ENCODE measurements at regions not wholly inside any gene's neighbourhood (a gene's known extent, or its start where the extent isn't known, plus 50 kb on each side); places are given as distances from the start of the nearest gene placed in this dataset.
"Not testable (repeated sequence)": the region's sequence is repeated elsewhere in the genome, so short reads cannot be mapped to it uniquely, and the experiment has no call there.

DNA sequence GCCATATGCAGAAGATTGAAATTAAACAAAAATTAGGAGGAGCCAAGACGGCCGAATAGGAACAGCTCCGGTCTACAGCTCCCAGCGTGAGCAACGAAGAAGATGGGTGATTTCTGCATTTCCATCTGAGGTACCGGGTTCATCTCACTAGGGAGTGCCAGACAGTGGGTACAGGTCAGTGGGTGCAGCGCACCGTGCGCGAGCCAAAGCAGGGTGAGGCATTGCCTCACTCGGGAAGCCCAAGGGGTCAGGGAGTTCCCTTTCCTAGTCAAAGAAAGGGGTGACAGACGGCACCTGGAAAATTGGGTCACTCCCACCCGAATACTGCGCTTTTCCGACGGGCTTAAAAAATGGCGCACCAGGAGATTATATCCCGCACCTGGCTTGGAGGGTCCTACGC is 379.0 kb upstream of the CLEC14A start:
- H3K36me3 ChIP-seq (ENCODE audit: control insufficient read depth, insufficient read depth, low read length); H3K9me3 ChIP-seq (ENCODE audit: control insufficient read depth, insufficient read depth, low read length); H3K4me3 ChIP-seq (ENCODE audit: low read depth, low read length); H3K27ac ChIP-seq (ENCODE audit: low read depth, low read length); H3K27me3 ChIP-seq (ENCODE audit: control insufficient read depth, insufficient read depth, low read length); H3K4me1 ChIP-seq (ENCODE audit: control insufficient read depth, insufficient read depth, low read length); DNase-seq (ENCODE audit: low read depth in 4 of 6, low spot score in 6 of 6): not testable (repeated sequence)
- 95% methylated on average over 9 of the region's 19 CpGs for WGBS (ENCODE audit: insufficient coverage)

DNA sequence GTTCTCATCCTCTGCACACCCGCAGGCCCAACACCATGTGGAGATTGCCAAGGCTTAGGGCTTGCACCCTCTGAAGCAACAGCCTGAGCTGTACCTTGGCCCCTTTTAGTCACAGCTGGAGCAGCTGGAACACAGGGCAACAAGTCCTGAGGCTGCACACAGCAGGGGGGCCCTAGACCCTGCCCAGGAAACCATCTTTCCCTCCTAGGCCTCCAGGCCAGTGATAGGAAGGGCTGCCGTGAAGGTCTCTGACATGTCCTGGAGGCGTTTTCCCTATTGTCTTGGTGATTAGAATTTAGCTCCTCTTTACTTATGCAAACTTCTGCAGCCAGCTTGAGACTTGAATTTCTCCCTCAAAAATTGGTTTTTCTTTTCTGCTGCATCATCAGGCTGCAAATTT is 373.5 kb upstream of the CLEC14A start:
- Histone ChIP-seq H3K27ac (ENCODE audit: low read depth, low read length) (no peak overlapping the region), H3K27me3 (ENCODE audit: control insufficient read depth, insufficient read depth, low read length) (no peaks in the 10 kb centered on the region), H3K36me3 (ENCODE audit: control insufficient read depth, insufficient read depth, low read length) (no peaks in the 10 kb centered on the region), H3K4me1 (ENCODE audit: control insufficient read depth, insufficient read depth, low read length) (no peaks in the 10 kb centered on the region), H3K4me3 (ENCODE audit: low read depth, low read length) (no peak overlapping the region), H3K9me3 (ENCODE audit: control insufficient read depth, insufficient read depth, low read length) (no peaks in the 10 kb centered on the region)
- WGBS (ENCODE audit: insufficient coverage) = 84% methylated on average over 3 of the region's 3 CpGs
- no peak for DNase-seq (ENCODE audit: low read depth in 4 of 6, low spot score in 6 of 6)

DNA sequence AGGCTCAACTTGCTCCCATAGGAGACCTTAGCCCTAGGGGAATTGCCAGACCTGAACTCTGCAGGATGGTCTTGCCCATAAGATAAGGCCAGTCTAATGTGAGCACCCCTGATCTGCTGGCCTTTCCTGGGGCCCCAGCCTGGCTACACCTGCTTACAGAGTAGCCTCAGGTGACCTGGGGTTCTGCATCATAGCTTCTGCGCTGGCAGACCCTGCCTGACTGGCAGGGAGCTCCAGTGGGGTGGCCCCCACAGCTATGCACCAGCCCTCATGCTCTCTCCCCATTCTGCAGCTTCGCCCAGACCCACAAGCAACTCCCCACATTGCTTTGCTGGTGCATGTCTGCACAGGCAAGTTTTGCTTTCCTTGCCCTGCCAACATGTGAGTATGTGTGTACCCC is 371.3 kb upstream of the CLEC14A start:
- DNase-seq (ENCODE audit: low read depth in 4 of 6, low spot score in 6 of 6) = no peak
- Histone ChIP-seq H3K4me3 (ENCODE audit: low read depth, low read length) (no peak overlapping the region), H3K4me1 (ENCODE audit: control insufficient read depth, insufficient read depth, low read length) (no peaks in the 10 kb centered on the region), H3K36me3 (ENCODE audit: control insufficient read depth, insufficient read depth, low read length) (no peaks in the 10 kb centered on the region), H3K27ac (ENCODE audit: low read depth, low read length) (no peak overlapping the region), H3K9me3 (ENCODE audit: control insufficient read depth, insufficient read depth, low read length) (no peaks in the 10 kb centered on the region), H3K27me3 (ENCODE audit: control insufficient read depth, insufficient read depth, low read length) (no peaks in the 10 kb centered on the region)
- 97% methylated on average over 2 of the region's 2 CpGs for WGBS (ENCODE audit: insufficient coverage)

DNA sequence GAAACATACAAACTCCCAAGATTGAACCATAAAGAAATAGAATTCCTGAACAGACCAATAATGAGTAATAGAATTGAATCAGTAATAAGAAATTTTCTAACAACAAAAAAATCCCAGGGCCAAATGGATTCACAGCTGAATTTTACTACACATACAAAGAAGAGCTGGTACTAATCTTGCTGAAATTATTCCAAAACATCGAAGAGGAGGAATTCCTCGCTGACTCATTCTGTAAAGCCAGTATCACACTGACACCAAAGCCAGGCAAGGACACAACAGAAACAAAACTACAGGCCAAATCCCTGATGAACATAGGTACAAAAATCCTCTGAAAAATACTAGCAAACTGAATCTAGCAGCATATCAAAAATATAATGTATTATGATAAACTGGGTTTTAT is 367.8 kb upstream of the CLEC14A start:
- H3K4me3 ChIP-seq (ENCODE audit: low read depth, low read length) = no peak overlapping the region
- WGBS (ENCODE audit: insufficient coverage) = 100% methylated on average over 2 of the region's 2 CpGs
- no peaks in the 10 kb centered on the region for H3K9me3 ChIP-seq (ENCODE audit: control insufficient read depth, insufficient read depth, low read length)
- H3K36me3 ChIP-seq (ENCODE audit: control insufficient read depth, insufficient read depth, low read length) = no peaks in the 10 kb centered on the region
- H3K27me3 ChIP-seq (ENCODE audit: control insufficient read depth, insufficient read depth, low read length) = no peaks in the 10 kb centered on the region
- DNase-seq (ENCODE audit: low read depth in 4 of 6, low spot score in 6 of 6) = no peak
- H3K27ac ChIP-seq (ENCODE audit: low read depth, low read length) = no peak overlapping the region
- no peaks in the 10 kb centered on the region for H3K4me1 ChIP-seq (ENCODE audit: control insufficient read depth, insufficient read depth, low read length)

DNA sequence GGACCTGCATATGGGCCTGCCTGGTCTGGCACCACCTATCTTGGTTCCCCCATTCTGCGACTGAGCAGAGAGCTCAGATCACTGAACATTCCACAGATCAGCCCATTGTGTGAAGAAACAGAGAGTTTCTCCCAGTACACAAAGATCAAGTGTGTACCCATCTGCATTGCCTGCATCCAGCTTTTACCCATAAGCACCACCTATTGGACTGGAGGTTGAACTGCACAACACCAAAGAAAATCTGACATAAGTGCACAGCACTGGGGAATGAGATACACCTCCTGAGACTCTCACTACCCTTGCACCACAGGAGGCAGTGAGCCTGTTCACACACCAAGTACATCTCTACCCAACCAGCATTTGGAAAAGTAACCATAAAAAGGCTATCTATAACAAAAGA is 362.6 kb upstream of the CLEC14A start:
- H3K9me3 ChIP-seq (ENCODE audit: control insufficient read depth, insufficient read depth, low read length) = no peaks in the 10 kb centered on the region
- H3K27me3 ChIP-seq (ENCODE audit: control insufficient read depth, insufficient read depth, low read length) = no peaks in the 10 kb centered on the region
- H3K4me1 ChIP-seq (ENCODE audit: control insufficient read depth, insufficient read depth, low read length) = no peaks in the 10 kb centered on the region
- DNase-seq (ENCODE audit: low read depth in 4 of 6, low spot score in 6 of 6) = no peak
- no peak overlapping the region for H3K27ac ChIP-seq (ENCODE audit: low read depth, low read length)
- no peaks in the 10 kb centered on the region for H3K36me3 ChIP-seq (ENCODE audit: control insufficient read depth, insufficient read depth, low read length)
- WGBS (ENCODE audit: insufficient coverage) = 100% methylated on average over 1 of the region's 1 CpG
- no peak overlapping the region for H3K4me3 ChIP-seq (ENCODE audit: low read depth, low read length)

DNA sequence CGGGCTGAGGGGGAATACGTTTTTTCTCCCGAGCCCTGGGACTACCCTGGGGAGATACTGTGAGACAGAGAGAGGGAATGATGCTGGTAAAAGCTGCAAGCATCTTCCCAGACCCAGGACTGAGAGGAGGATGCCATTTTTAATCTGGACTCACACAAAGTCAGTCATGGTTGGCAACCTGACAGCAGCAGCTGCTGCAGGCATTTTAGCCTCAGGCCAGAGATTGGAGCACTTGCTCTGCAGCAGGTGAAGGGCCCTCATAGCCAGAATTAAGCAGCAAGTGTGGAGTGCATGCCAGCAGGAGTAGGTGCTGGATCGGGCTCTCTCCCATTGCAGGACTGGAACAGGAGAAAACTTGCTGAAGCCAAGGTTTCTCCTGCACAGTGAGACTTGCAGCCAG is 361.1 kb upstream of the CLEC14A start:
- H3K4me3 ChIP-seq (ENCODE audit: low read depth, low read length) = no peak overlapping the region
- no peaks in the 10 kb centered on the region for H3K27me3 ChIP-seq (ENCODE audit: control insufficient read depth, insufficient read depth, low read length)
- H3K27ac ChIP-seq (ENCODE audit: low read depth, low read length) = no peak overlapping the region
- H3K36me3 ChIP-seq (ENCODE audit: control insufficient read depth, insufficient read depth, low read length) = no peaks in the 10 kb centered on the region
- 55% methylated on average over 1 of the region's 4 CpGs for WGBS (ENCODE audit: insufficient coverage)
- DNase-seq (ENCODE audit: low read depth in 4 of 6, low spot score in 6 of 6) = peak in 4 of 6 donors; percentile 1 to 62 (median 24)
- no peaks in the 10 kb centered on the region for H3K4me1 ChIP-seq (ENCODE audit: control insufficient read depth, insufficient read depth, low read length)
- H3K9me3 ChIP-seq (ENCODE audit: control insufficient read depth, insufficient read depth, low read length) = no peaks in the 10 kb centered on the region

DNA sequence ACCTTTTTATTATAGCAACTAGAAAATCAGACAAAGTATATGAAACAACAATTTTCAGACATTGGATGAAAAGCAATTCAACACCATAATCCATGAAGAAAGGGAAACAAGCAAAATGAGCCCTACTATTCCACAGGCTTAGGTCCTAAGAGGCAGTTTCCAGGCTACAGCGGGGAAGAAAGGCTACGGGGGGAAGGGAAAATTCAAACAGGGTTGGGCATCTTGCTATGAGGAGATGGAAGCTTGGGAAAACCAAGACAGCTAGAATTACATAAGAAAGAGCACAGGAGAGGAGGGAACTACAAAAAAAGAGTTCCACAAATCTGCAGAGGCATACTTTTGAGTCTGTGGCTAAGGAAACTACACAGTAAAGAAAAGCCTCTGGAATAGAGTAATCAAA is 356.0 kb upstream of the CLEC14A start:
- peaks cover 2% of the 10 kb centered on the region for H3K9me3 ChIP-seq (ENCODE audit: control insufficient read depth, insufficient read depth, low read length)
- no peak for DNase-seq (ENCODE audit: low read depth in 4 of 6, low spot score in 6 of 6)
- H3K36me3 ChIP-seq (ENCODE audit: control insufficient read depth, insufficient read depth, low read length) = no peaks in the 10 kb centered on the region
- H3K27me3 ChIP-seq (ENCODE audit: control insufficient read depth, insufficient read depth, low read length) = no peaks in the 10 kb centered on the region
- no CpG with 5 or more reads among the region's 2 CpGs for WGBS (ENCODE audit: insufficient coverage)
- no peak overlapping the region for H3K4me3 ChIP-seq (ENCODE audit: low read depth, low read length)
- H3K4me1 ChIP-seq (ENCODE audit: control insufficient read depth, insufficient read depth, low read length) = no peaks in the 10 kb centered on the region
- H3K27ac ChIP-seq (ENCODE audit: low read depth, low read length) = no peak overlapping the region

DNA sequence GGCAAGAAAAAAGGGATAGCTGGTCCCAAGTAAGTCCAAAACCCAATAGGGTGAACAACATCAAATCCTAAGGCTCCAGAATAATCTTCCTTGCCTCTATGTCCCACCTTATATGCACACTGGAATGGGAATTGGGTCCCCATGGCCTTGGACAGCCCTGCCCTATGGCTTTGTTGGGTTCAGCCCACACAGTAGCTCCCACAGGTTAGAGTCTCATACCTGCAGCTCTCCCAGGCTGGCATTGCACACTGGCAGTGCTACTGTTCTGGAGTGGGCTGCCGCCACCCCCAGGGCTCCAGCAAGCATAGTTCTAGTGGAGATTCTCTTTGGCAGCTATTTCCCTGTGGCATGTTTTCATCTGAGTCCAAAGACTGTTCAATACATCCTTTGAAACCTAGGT is 352.4 kb upstream of the CLEC14A start:
- H3K27ac ChIP-seq (ENCODE audit: low read depth, low read length) = no peak overlapping the region
- DNase-seq (ENCODE audit: low read depth in 4 of 6, low spot score in 6 of 6) = no peak
- WGBS (ENCODE audit: insufficient coverage) = 100% methylated on average over 1 of the region's 1 CpG
- no peaks in the 10 kb centered on the region for H3K36me3 ChIP-seq (ENCODE audit: control insufficient read depth, insufficient read depth, low read length)
- H3K9me3 ChIP-seq (ENCODE audit: control insufficient read depth, insufficient read depth, low read length) = peaks cover 2% of the 10 kb centered on the region
- H3K4me1 ChIP-seq (ENCODE audit: control insufficient read depth, insufficient read depth, low read length) = no peaks in the 10 kb centered on the region
- no peak overlapping the region for H3K4me3 ChIP-seq (ENCODE audit: low read depth, low read length)
- H3K27me3 ChIP-seq (ENCODE audit: control insufficient read depth, insufficient read depth, low read length) = no peaks in the 10 kb centered on the region

DNA sequence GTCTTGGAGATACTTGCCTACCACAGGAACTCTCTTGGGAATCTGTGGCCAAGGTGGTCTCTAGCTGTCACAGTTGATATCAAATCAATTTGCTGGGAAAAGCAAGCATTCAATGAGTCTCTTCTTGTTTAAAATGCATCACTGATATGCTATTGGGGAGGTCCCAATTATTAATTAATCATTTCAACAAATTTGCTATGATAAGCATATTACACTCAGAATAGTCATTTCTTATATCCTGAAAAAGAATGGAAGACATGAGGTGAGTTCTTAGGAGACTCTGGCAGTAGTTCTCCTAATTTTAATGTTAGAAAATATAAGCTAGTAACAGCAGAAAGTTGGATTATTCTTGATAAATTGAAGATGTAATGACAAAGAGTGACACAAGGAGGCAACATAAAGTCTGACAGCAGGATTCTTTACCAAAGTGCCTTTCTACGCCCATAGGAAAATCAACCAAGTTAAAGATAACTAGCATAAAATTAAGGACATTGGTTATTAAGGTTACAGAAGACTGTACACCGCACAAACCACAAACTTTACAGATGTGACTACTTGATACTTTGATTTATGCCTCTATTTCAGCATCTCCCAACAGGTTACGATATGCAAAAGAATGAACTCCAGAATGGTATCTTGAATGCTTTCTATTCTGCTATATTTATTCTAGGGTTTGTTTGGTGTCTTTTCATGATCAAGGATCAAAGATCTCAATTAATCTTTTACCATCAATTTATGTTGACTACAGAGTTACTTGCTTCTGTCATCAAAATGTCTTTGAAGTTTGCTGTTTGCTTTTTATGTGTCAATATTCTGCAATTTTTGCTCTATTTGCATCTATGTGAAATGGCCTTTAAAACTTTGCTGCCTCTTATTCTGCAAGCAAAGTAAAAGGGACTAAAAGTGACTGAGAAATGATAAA is 349.6 kb upstream of the CLEC14A start:
- DNase-seq (ENCODE audit: low read depth in 4 of 6, low spot score in 6 of 6) = no peak
- no peaks in the 10 kb centered on the region for H3K36me3 ChIP-seq (ENCODE audit: control insufficient read depth, insufficient read depth, low read length)
- no peak overlapping the region for H3K27ac ChIP-seq (ENCODE audit: low read depth, low read length)
- no peak overlapping the region for H3K4me3 ChIP-seq (ENCODE audit: low read depth, low read length)
- no peaks in the 10 kb centered on the region for H3K4me1 ChIP-seq (ENCODE audit: control insufficient read depth, insufficient read depth, low read length)
- no peaks in the 10 kb centered on the region for H3K27me3 ChIP-seq (ENCODE audit: control insufficient read depth, insufficient read depth, low read length)
- no CpG with 5 or more reads among the region's 3 CpGs for WGBS (ENCODE audit: insufficient coverage)
- H3K9me3 ChIP-seq (ENCODE audit: control insufficient read depth, insufficient read depth, low read length) = peaks cover 2% of the 10 kb centered on the region

DNA sequence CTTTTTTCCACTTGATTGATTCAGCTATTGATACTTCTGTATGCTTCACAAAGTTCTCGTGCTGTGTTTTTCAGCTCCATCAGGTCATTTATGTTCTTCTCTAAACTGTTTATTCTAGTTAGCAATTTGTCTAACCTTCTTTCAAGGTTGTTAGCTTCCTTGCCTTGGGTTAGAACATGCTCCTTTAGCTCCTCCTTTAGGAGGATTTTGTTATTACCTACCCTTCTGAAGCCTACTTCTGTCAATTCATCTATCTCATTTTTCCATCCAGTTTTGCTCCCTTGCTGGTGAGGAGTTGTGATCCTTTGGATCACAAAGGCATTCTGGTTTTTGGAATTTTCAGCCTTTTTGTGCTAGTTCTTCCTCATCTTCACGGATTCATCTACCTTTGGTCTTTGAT is 344.7 kb upstream of the CLEC14A start:
- no CpG with 5 or more reads among the region's 2 CpGs for WGBS (ENCODE audit: insufficient coverage)
- H3K36me3 ChIP-seq (ENCODE audit: control insufficient read depth, insufficient read depth, low read length); H3K27me3 ChIP-seq (ENCODE audit: control insufficient read depth, insufficient read depth, low read length); H3K9me3 ChIP-seq (ENCODE audit: control insufficient read depth, insufficient read depth, low read length); H3K4me3 ChIP-seq (ENCODE audit: low read depth, low read length); H3K4me1 ChIP-seq (ENCODE audit: control insufficient read depth, insufficient read depth, low read length); DNase-seq (ENCODE audit: low read depth in 4 of 6, low spot score in 6 of 6); H3K27ac ChIP-seq (ENCODE audit: low read depth, low read length): not testable (repeated sequence)

Data from spinal cord (tissue), 9 donors.